HG03565 (cell line): ENCODE measurements at regions not wholly inside any gene's neighbourhood (a gene's known extent, or its start where the extent isn't known, plus 50 kb on each side); places are given as distances from the start of the nearest gene placed in this dataset.
A peak's percentile ranks its signal among the peaks of the same experiment; 100 is the strongest.
"Not testable (repeated sequence)": the region's sequence is repeated elsewhere in the genome, so short reads cannot be mapped to it uniquely, and the experiment has no call there.

Source experiments
- ATAC-seq: cut with Tn5 transposase; IDR thresholded peaks from one replicate; pipeline ENCODE4 v1.9.1; 2021; ENCODE audit warnings: mild to moderate bottlenecking, moderate library complexity; ENCODE audit not compliant: unreplicated experiment

DNA sequence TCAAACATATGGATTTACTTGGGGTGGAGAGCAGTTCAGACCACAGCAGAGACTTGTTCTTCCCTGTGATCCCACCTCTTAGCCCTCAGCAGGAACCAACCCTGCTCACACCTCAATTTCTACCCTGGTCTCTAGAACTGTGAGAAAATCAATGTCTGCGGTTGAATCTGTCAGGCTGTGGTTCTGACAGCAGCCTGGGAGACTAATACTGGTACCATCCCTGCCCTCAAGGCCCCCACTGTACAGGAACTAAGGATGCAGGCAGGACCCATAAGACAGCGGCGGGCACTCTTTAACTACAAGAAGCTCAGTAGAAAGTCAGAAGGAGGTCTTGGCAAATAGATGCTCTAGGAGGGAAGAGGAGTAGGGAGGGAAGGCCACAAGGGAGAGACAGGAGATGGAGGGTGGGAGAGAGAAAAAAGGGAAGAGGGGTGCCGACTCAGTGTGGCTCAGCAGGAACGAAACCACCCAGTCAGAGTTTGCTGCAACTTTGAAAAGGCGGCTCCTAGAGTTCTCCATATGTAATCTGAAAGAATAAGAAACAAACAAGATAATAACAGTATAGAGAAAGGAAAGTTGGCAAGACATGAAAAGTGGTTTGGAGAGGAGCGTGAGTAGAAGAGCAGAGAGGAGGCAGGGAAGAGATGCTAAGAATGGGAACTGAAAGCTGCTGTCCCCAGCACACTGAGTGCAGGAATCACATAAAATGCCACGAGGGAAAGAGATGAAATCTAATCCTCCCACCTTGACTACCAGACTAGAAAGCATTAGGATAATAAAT is 323.9 kb upstream of the ID2 start:
- ATAC-seq = no peak

DNA sequence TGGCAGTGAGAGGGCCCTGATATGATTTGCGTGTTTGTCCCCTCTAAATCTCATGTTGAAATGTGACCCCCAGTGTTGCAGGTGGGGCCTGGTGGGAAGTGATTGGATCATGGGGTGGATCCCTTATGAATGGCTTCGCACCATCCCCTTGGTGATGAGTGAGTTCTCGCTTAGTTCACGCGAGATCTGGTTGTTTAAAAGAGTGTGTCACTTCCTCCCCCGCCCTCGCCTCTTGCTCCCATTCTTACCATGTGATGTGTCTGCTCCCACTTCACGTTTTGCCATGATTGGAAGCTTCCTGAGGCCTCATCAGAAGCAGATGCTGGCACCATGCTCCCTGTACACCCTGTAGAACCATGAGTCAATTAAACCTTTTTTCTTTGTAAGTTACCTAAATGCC is 319.9 kb upstream of the ID2 start:
- no peak for ATAC-seq

DNA sequence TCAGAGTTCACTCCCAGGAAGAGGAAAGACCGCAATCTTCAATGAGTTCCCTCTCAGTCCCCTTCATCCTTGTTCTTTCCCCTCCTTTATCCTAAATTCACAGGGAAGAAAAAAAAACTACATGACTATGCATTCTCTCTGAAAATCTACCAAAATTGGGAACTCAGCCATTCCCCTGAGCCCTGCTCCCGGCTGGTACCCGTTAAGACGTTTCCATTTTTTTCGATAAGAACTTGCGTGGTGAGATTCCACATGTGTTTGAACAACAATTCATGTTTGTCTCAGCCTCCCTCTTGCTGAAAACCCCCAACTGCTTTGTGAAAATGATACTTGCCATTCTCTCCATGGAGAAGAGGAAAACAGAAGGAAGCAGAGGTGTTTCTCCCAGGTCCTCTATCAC is 318.7 kb upstream of the ID2 start:
- ATAC-seq = no peak

DNA sequence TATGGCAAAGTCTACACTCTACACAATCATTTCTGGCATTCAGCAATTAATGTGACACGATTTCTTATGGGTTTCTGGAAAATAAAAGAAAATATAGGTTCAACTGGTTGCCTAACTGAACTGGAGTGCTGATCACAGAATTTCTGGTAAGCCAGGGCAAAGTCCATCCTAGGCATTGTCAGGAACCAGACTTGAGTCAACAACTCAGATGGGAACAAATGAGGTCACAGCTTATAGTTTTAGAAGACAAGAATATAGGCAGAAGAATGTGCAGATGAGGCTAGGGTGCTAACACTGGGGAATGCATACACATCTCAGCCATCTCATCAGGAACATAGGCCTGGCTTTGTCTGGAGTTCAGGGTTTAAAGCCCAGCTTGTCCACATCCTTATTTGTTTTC is 317.2 kb upstream of the ID2 start:
- no peak for ATAC-seq

DNA sequence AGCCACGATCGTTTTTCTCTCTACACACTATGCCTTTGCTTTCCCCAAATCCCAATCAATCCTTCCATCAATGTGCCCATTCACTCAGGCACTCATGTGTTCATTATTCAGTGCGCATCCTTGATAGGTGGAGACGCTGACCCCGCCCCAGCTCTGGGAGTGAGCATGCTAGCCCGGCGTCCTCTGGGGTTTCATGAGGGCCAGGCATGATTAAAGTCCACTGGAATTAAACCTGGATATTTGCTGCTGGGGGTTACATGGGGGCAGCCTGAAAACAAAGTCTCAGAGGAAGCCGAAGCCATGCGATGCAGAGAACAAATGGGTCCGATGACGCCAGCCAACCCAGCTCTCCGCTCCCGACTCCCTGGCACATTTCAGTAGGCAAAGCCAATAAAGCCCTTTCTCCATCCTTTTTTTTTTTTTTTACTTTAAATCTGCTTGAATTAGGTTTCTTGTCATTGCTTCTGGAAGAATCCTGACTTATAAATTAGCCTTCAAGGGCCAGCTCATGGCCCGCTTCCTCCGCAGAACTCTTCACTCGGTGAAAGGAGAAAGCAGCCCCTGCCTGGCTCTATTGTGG is 316.4 kb upstream of the ID2 start:
- no peak for ATAC-seq

DNA sequence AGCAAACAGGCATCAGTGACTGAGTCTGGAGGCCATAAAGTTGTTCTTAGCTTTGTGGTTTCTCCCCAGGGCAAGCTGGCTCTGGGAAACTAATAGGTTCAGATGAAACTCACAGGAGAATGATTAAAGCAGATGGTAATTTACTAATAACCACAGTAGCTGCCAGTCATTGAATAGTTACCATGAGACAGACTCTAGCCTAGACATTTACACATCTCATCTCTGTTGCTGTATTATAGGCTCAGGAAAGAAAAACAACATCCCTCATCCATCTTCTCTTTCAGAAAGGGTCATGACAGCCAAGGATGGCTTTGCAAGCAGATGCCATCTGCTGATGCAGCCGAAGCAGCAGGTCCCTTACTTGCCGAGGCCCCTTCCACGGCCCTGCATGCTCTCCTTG is 314.0 kb upstream of the ID2 start:
- ATAC-seq = no peak

DNA sequence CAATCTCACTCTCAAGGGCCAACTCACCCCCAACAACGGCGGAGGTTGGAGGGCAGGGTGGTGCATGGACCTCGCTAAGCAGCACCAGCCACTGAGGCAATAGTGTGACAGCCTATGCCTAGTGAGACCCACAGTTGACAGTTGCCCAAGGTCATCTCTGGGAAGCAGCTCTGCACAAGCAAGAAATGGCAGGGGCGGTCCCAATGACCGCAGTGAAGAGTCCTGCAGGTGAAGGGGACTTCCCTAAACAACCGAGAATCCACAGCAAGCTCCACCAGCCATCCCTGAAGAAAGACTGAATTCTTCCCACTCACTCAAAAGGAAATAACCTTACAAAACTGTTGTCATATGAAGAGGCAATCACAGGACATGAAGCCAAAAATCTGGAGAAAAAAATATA is 313.4 kb upstream of the ID2 start:
- ATAC-seq = peak; percentile 53

DNA sequence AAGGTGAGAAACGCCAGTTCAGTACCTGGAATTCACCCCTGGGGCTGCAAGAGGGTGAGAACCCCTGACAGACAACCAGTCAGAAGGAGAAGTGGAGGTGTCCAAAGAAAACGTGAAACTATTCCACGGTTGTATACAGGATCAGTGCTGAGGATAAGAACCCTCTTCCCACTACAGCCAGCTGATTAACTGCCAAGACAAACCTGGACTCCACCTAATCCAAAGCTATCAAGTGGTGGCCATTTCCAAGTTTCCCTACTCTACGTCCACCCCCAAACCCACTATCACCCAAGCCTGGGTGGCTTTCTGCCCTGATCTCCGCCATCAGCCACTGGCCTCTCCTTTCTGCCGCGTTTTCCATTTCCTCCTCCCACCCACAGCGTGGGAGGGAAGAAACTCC is 312.3 kb upstream of the ID2 start:
- ATAC-seq = no peak

DNA sequence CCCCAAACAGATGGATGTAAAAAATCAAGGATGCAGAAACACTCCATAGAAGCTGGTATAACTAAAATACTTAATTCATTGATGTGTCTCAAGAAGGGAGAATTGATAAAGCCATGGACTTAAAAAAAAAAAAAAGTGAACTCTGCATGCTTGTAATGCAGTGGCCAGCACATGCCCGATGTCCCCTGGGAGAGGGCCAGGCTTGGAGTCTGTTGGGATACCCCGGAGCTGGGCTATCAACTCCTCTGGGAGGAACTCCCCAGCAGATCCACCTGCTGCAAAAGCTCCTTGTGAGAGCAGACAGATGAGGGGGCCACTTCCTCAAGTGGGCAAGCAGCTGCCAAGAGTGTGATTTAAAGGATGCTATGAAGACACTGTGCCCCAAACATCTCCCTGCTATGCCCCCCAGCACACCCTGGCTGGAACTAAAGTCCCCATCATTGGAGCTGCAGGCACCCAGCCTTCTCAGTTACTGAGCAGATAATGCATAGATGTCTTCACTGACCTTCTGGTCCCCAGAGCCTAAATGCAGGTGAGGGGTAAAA is 311.5 kb upstream of the ID2 start:
- no peak for ATAC-seq

DNA sequence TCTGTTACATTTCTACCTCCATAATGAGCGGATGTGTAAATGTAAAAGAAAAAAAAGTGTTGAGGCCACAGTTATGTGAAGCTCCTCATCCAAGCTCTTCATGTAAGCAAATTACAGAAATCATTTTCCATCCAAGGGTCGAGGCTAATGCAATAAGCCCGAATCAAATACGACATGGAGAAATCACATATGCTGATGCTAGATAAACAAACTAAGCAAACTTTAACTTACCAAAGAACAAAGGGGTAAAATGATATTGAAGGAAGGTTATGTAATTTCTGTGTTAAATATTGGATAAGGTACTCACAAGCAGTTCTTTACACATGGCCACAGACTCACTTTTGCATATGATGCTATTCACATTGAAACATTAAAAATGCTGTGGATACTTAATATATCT is 310.2 kb upstream of the ID2 start:
- ATAC-seq = no peak

DNA sequence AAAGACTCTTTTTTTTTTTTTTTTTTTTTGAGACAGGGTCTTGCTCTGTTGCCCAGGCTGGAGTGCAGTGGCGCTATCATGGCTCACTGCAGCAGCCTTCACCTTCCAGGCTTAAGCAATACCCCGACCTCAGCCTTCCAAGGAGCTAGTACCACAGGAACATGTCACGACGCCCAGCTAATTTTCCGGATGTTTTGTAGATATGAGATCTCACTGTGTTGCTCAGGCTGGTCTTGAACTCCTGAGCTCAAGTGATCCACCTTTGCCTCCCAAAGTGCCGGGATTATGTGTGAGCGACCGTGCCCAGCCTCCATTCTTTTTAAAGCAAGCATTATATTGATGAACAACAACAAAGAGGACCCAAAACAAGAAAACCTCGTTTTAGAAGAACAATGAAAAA is 307.1 kb upstream of the ID2 start:
- ATAC-seq = no peak

DNA sequence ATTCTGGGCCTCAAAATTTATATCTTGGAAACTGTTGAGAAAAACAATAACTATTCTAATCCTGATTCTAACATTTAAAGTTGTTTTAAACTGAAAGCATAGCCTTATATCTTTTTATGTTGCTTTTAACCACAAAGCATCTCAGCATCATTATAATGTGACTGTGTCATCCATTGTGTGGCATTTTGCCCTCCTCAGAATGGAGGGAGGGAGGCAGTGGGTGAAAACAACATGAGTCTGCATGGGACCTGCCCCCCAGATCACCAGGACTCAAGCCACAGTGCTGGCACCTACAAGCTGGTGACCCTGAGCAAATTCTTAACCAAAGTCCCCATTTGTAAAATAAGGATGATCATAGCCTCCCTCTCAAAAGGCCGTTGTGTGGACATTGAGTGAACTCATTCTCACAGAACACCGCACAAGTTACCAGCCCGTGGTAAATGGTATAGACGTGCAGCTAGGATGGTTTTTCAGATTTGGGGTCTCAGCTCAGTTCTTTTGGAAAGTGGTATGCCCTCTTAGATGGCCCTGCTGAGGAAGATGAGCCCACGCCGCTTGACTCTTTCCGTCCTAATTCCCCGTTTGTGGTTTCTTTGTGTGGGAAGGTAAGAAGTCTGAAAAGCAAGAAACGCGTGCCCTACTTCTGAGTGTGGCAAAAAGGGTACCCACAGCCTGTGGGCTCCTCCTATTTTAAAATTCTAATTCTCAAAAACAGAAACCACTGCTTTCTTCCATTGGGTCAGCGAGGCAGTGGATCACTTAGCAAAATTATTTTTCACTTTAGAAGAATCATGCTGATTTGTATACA is 305.0 kb upstream of the ID2 start:
- ATAC-seq = no peak

DNA sequence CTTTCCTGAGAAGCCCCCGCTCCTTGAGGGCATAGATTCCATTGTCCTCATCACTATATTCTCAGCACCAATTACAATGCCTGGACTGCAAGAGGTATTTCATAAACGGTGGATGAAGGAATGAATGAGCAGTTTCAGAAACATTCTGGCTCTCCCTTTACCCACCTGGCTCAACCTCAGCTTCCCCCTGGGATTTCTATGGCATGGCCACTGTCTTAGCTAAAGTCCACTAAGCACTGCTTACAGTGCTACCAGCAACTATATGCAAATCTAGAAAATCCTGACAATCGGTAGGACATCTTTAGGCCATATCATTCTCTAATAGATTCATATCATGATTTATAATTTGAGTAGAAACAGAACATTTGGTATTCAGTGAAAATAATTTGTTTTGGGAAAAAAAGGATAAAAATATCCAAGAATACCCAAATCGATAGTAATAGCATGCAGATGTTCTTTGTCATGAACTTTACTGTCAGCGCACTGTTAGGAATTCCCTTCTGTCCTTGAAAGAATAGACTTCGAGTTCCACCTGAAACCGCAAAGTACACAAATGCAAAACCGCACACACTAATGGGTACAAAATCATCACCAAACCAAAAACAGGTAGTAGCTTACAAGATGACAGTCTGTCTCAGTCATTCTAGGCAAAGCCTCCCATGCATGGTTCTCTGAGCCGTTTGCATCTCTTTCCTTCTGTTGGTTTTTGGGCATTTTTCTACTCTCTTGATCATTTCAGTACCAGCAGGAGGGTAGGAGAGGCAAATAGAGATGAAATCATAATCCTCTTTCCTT is 303.6 kb upstream of the ID2 start:
- peak; percentile 71 for ATAC-seq

DNA sequence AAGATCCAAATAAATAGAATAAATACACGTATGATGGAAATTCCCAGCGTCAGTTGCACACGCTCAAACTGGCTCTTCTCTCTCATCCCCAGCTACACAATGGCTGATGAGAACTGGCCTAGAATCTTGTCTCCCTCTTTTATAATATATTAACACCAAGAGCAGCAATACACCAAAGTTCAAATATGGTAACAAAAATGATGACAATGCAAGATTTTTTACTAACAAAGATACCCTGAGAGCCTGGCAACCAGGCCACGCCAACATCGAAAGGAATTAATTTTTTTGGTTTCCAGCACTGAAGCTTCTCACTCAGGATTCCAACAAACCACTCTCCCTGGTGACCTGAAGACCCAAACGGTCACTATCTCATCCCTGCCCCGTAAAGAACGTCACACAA is 302.7 kb upstream of the ID2 start:
- no peak for ATAC-seq

DNA sequence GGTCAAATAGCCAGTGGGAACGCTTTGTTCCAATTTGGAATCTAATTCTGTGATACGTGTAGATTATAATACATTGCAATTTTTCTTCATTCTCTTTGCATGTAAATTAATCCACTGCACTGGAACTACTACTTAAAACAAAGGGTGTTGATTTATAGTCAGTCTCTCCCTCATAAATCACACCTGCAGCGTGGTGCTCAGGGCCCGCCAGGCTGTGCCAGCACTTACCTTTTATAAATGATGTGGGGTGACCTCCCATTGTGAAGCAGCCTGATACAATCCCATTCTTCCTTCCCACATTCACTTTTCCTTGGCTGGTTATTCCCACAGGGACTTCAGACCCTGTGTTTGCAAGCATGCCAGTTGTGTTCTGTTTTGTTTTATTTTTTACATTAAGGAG is 302.3 kb upstream of the ID2 start:
- no peak for ATAC-seq

DNA sequence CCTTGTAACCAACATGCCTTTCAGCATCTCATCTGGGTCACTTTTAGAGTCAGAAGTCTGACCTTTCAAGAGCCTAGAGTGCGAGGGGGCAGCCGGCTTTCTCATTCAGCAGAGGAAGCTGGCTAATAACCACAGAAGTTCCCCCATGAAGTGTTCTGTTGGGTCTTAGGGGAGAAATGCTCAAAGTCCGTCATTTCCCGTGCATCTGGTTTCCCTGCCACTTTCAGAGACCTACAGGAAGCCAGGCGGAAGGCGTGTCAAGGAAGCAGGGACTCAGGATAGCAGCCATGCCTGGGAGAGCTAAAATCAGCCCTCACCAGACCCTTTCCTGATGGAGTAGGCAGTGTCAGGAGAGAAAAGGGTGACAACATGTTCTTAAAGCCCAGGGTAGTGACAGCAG is 301.8 kb upstream of the ID2 start:
- ATAC-seq = no peak

DNA sequence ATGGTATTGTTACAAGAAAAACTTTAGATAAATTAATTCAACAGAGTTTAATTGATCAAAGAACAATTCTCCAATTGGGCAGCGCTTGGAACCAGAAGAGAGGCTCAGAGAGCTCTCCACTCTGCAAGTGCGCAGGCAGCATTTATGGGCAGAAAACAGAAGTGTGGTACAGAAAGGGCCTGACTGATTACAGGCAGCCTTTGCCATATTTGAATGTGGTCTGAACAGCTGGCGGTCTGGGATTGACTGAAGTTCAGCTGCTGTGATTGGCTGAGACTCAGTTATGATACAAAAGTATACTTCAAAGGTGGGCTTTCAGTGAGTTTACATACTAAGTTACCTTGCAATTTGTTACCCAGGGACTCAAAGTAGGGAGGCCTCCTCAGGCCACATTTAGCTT is 301.3 kb upstream of the ID2 start:
- peak; percentile 50 for ATAC-seq

DNA sequence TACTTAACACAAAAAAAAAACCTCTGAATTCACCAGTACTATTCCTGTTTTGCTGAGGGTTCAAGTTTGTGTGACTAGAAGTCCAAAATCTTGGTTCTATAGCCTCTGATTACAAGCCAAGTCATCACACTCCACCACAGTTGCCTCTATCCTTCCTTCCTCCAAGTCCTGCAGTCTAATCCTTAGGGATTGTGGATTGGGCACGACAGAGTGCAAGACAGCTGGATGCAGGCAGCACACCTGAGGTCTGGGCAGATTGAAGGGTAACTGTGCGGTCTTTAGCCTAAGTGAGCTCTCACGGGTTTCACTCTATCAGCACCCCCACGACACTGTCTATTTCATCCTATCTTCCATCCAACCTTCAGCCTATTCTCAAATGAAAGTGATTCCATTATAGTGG is 299.4 kb upstream of the ID2 start:
- ATAC-seq = no peak

DNA sequence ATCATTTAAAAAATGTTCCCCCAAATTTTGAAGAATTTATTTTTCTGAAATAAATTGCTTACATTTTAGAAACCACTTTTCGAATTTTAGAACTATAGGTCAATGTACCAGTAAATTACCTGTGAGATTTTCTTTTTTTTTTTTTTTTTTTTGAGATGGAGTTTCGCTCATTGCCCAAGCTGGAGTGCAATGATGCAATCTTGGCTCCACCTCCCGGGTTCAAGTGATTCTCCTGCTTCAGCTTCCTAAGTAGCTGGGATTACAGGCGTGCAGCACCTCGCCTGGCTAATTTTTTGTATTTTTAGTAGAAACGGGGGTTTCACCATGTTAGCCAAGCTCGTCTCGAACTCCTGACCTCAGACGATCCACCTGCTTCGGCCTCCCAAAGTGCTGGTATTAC is 295.1 kb upstream of the ID2 start:
- ATAC-seq = not testable (repeated sequence)

DNA sequence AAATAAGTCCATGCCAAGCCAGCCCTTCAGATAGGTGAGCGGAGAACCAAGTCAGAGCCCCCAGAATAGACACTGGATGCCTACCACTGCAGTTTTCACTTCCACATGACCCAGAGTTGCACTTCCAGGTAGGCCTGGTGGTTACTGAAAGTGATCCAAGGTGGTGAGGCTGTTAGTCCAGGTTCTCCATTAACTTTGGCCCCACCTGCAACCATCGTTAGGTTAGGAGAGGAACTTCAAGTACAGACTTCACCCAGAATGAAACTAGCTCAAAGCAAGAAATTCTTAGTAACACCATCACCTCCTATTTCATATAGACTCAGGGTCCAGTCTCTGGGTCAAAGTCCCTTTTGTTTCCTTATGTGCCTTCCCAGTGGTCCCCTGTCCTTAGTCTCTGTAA is 293.1 kb upstream of the ID2 start:
- ATAC-seq = no peak
